GM03348 (cell line): ENCODE measurements at regions not wholly inside any gene's neighbourhood (a gene's known extent, or its start where the extent isn't known, plus 50 kb on each side); places are given as distances from the start of the nearest gene placed in this dataset.
"Not testable (repeated sequence)": the region's sequence is repeated elsewhere in the genome, so short reads cannot be mapped to it uniquely, and the experiment has no call there.

Source experiments
- DNase-seq: peaks from one replicate; pipeline ENCODE4 v3.0.0; 2012; ENCODE audit warnings: low spot score

GRCh38 chr10:22467393-22467792 is 122.1 kb downstream of the SPAG6 start:
- DNase-seq, result not testable (repeated sequence)

- no peak for DNase-seq
Observed at GRCh38 chr10:22468570-22469320, 123.4 kb downstream of the SPAG6 start.

- DNase-seq, result no peak
Observed at GRCh38 chr10:22473044-22473443, 127.7 kb downstream of the SPAG6 start.

GRCh38 chr10:22473459-22473858 is 128.2 kb downstream of the SPAG6 start:
- DNase-seq, result peak; percentile 21

GRCh38 chr10:22475651-22476600 is 130.6 kb downstream of the SPAG6 start:
- peak; percentile 50 for DNase-seq

- DNase-seq, result no peak
Observed at GRCh38 chr10:22476601-22477321, 131.5 kb downstream of the SPAG6 start.

- no peak for DNase-seq
Observed at GRCh38 chr10:22477334-22478287, 132.3 kb downstream of the SPAG6 start.

- DNase-seq, result no peak
Observed at GRCh38 chr10:22478555-22479334, 133.4 kb downstream of the SPAG6 start.

GRCh38 chr10:22479419-22479818 is 134.1 kb downstream of the SPAG6 start:
- peak; percentile 30 for DNase-seq

- DNase-seq, result no peak
Observed at GRCh38 chr10:22481106-22481505, 135.8 kb downstream of the SPAG6 start.

GRCh38 chr10:22481687-22482539 is 136.6 kb downstream of the SPAG6 start:
- DNase-seq, result peak; percentile 45

- DNase-seq, result no peak
Observed at GRCh38 chr10:22483132-22483531, 137.8 kb downstream of the SPAG6 start.
